Esophagus squamous epithelium (tissue), 4 donors: ENCODE measurements at regions not wholly inside any gene's neighbourhood (a gene's known extent, or its start where the extent isn't known, plus 50 kb on each side); places are given as distances from the start of the nearest gene placed in this dataset.

Experiments used
- CTCF ChIP-seq, 6 experiments: fragments of 450-650 bp in 4 of 6; fragments of 200-600 bp in 2 of 6; sonication (generic) in 2 of 6; IDR thresholded peaks; one replicate each; pipeline ENCODE4 v1.5.1; 2016 to 2019; ENCODE audit warnings: antibody characterized with exemption in 6 of 6, mild to moderate bottlenecking in 4 of 6, moderate library complexity in 4 of 6
- POLR2A ChIP-seq, 4 donors: fragments of 450-650 bp; IDR thresholded peaks; one replicate each; pipeline ENCODE4 v1.6.1; 2017; ENCODE audit warnings: antibody characterized with exemption in 4 of 4, mild to moderate bottlenecking in 4 of 4, moderate library complexity in 3 of 4

DNA sequence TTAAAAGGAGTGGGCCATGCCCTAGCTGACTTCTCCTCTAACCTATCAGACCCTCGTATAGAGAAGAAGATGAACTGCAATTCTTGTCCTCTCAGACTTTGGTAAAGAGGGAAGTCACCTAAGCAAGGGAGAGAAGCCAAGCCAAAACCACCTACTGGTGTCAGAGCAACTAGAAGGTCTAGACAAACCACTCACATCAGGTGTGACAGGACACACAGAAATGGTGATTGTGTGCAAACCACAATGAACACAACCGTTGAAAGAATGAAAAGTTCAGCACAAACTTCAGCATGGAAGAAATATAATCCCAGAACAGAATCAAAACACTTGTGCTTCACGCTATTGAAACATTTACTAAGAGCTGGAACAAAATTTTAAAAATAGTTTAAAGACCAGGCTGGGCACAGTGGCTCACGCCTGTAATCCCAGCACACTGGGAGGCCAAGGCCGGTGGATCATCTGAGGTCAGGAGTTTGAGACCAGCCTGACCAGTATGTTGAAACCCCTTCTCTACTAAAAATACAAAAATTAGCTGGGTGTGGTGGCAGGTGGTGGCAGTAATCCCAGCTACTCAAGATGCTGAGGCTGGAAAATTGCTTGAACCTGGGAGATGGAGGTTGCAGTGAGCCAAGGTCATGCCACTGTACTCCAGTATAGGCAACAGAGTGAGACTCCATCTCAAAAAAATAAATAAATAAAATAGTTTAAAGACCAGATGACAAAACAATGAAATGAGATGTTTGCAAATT is 56.2 kb upstream of the NTF3 start:
- TF ChIP-seq CTCF (IDR thresholded peaks at IDR 0.05) (no peak), POLR2A (IDR thresholded peaks at IDR 0.05) (no peak)
